ENCODE measurements at regions not wholly inside any gene's neighbourhood (a gene's known extent, or its start where the extent isn't known, plus 50 kb on each side); places are given as distances from the start of the nearest gene placed in this dataset.

- Histone ChIP-seq H3K9me3 (ENCODE audit: insufficient read depth, low read length) (no peaks in the 10 kb centered on the region), H3K9me2 (replicated peaks; ENCODE audit: insufficient read depth, low read length) (no peaks in the 10 kb centered on the region)
These were observed 839.8 kb upstream of the CNTN5 start for GRCh38 chr11:98180921-98181320.

GRCh38 chr11:98183034-98183433 lies 837.7 kb upstream of the CNTN5 start:
- Histone ChIP-seq H3K79me2 (ENCODE audit: insufficient read depth, low read length) (no peaks in the 10 kb centered on the region), H2AFZ (ENCODE audit: low read depth, low read length, severe bottlenecking) (no peak overlapping the region), H3K9ac (ENCODE audit: low read length) (no peak overlapping the region)

More at GRCh38 chr11:98180921-98181320, 839.8 kb upstream of the CNTN5 start:
- TF ChIP-seq CTCF (IDR thresholded peaks at IDR 0.05; ENCODE audit: insufficient read depth, low read length, poor library complexity, severe bottlenecking) (no peak), EZH2phosphoT487 (conservative IDR thresholded peaks at IDR 0.05; ENCODE audit: low read length) (no peak)
- H3F3A ChIP-seq (ENCODE audit: insufficient read depth): no peaks in the 10 kb centered on the region
- H4K20me1 ChIP-seq (ENCODE audit: low read depth, low read length): no peaks in the 10 kb centered on the region
- H3K36me3 ChIP-seq (ENCODE audit: low read length): no peaks in the 10 kb centered on the region
- no peak overlapping the region for H3K27ac ChIP-seq (ENCODE audit: low read depth, low read length)
- H2AFZ ChIP-seq (ENCODE audit: low read depth, low read length, severe bottlenecking): no peak overlapping the region
- no peak overlapping the region for H3K4me3 ChIP-seq (ENCODE audit: insufficient read depth, low read length, poor library complexity, severe bottlenecking)
- no peak overlapping the region for H3K4me2 ChIP-seq (ENCODE audit: low read depth, low read length, poor library complexity, severe bottlenecking)
- no peak overlapping the region for H3K9ac ChIP-seq (ENCODE audit: low read length)
- H3K79me2 ChIP-seq (ENCODE audit: insufficient read depth, low read length): no peaks in the 10 kb centered on the region
- H3K27me3 ChIP-seq (ENCODE audit: low read length): no peaks in the 10 kb centered on the region

GRCh38 chr11:98185245-98185644 lies 835.5 kb upstream of the CNTN5 start:
- TF ChIP-seq CTCF (IDR thresholded peaks at IDR 0.05; ENCODE audit: insufficient read depth, low read length, poor library complexity, severe bottlenecking) (no peak), EZH2phosphoT487 (conservative IDR thresholded peaks at IDR 0.05; ENCODE audit: low read length) (no peak)
- Histone ChIP-seq H3K9me3 (ENCODE audit: insufficient read depth, low read length) (no peaks in the 10 kb centered on the region), H3K36me3 (ENCODE audit: low read length) (no peaks in the 10 kb centered on the region), H3K9me2 (replicated peaks; ENCODE audit: insufficient read depth, low read length) (no peaks in the 10 kb centered on the region), H3K4me2 (ENCODE audit: low read depth, low read length, poor library complexity, severe bottlenecking) (no peak overlapping the region), H3F3A (ENCODE audit: insufficient read depth) (no peaks in the 10 kb centered on the region), H3K4me3 (ENCODE audit: insufficient read depth, low read length, poor library complexity, severe bottlenecking) (no peak overlapping the region), H4K20me1 (ENCODE audit: low read depth, low read length) (no peaks in the 10 kb centered on the region), H2AFZ (ENCODE audit: low read depth, low read length, severe bottlenecking) (no peak overlapping the region), H3K27ac (ENCODE audit: low read depth, low read length) (no peak overlapping the region), H3K9ac (ENCODE audit: low read length) (no peak overlapping the region), H3K27me3 (ENCODE audit: low read length) (no peaks in the 10 kb centered on the region), H3K79me2 (ENCODE audit: insufficient read depth, low read length) (no peaks in the 10 kb centered on the region)

More at GRCh38 chr11:98183034-98183433, 837.7 kb upstream of the CNTN5 start:
- Histone ChIP-seq H3F3A (ENCODE audit: insufficient read depth) (no peaks in the 10 kb centered on the region), H3K27ac (ENCODE audit: low read depth, low read length) (no peak overlapping the region), H3K27me3 (ENCODE audit: low read length) (no peaks in the 10 kb centered on the region), H3K4me3 (ENCODE audit: insufficient read depth, low read length, poor library complexity, severe bottlenecking) (no peak overlapping the region), H3K9me3 (ENCODE audit: insufficient read depth, low read length) (no peaks in the 10 kb centered on the region), H3K4me2 (ENCODE audit: low read depth, low read length, poor library complexity, severe bottlenecking) (no peak overlapping the region), H4K20me1 (ENCODE audit: low read depth, low read length) (no peaks in the 10 kb centered on the region), H3K36me3 (ENCODE audit: low read length) (no peaks in the 10 kb centered on the region), H3K9me2 (replicated peaks; ENCODE audit: insufficient read depth, low read length) (no peaks in the 10 kb centered on the region)
- no peak for TF ChIP-seq CTCF (IDR thresholded peaks at IDR 0.05; ENCODE audit: insufficient read depth, low read length, poor library complexity, severe bottlenecking)
- TF ChIP-seq EZH2phosphoT487 (conservative IDR thresholded peaks at IDR 0.05; ENCODE audit: low read length): no peak
